ENCODE measurements at regions not wholly inside any gene's neighbourhood (a gene's known extent, or its start where the extent isn't known, plus 50 kb on each side); places are given as distances from the start of the nearest gene placed in this dataset.
"Not testable (repeated sequence)": the region's sequence is repeated elsewhere in the genome, so short reads cannot be mapped to it uniquely, and the experiment has no call there.

DNA sequence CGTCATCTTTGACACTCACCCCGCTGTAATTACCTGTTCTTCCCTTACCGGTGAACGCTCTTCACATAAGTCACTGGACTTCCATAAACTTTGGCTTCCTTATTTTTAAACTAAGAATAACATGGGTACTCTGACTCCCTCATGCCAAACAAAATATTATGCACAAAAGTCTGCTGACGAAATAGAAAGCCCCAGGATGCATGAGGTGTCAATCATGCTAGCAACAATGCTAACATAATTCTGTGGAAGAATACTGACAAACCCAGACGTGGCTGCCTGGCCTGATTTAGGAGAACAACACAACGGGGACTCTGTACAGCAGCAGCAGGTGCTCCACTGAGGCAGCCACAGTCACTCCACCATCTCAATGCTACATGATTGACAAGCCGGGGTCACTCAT is 137.5 kb downstream of the CCDC71L start:
- no peak for DNase-seq (ENCODE audit: low read depth)

DNA sequence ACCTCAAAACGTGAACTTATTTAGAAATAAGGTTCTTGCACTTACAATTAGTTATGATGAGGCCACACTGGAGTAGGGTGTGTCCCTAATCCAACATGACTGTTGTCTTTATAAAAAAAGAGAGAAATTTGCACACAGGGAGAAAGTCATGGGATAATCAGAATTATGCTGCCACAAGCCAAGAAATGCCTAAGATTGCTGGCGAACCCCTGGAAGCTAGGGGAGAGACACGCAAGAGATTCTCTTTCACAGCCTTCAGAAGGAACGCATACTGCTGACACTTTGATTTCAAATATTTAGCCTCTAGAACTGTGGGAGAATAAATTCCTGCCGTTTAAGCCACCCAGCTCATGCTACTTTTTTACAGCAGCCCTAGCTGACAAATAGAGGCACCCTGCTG is 138.3 kb downstream of the CCDC71L start:
- no peak for DNase-seq (ENCODE audit: low read depth)

DNA sequence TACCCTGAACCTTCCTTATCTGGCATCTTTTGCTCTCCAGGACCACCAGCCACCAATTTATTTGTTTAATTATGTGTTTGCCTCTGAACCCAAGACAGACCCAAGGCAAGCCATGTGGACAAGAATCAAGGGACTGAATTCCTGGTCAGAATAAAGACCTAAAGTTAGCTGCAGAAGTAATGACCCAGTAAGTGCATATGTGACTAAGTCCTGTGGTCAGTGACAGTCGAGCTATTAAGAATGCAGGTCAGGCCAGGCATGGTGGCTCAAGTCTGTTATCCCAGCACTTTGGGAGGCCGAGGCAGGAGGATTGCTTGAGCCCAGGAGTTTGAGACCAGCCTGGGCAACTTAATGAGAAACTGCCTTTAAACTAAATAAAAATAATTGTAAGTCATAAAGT is 139.4 kb downstream of the CCDC71L start:
- peak; percentile 42 for DNase-seq (ENCODE audit: low read depth)

DNA sequence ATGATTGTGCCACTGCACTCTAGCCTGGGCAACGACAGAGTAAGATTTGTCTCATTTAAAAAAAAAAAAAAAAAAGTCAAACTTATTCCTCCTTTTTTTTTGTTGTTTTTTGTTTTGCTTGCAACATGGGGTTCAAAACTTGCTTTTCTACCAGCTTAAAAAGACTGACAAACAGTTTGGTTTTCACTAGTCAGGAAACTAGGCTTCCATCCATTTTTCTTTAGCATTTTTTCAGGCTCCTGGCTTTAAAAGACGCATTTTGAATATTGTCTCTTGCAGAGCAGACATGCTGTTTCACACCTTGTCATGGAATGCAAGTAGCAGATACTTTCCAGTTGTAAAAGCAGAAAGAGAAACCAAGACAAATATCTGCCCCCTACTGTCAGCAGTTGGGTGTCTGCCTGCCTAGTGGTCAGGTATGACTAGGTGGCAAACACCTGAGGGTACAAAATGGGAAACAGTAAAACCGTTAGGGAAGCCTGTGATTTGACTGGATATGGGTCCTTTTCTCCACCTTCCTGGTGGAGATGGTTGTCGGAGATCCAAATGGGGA is 139.9 kb downstream of the CCDC71L start:
- no peak for DNase-seq (ENCODE audit: low read depth)

DNA sequence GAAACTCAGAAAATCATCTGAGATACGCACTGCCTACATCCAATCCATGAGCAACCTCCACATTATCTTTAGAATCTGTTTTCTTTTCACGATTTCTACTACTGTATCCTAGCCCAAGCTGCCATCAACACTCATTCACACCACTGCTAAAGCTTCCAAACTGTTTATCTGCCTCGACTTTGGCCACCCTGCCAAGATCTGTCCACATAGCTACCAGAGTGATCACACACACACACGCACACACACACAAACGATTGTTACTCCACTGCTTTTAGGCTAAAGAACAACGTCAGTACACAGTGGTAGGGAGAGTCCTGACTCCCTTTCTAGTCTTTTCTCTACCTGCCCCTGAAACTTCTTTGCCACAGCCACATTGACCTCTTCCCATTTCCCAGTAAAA is 142.0 kb downstream of the CCDC71L start:
- DNase-seq (ENCODE audit: low read depth) = no peak

DNA sequence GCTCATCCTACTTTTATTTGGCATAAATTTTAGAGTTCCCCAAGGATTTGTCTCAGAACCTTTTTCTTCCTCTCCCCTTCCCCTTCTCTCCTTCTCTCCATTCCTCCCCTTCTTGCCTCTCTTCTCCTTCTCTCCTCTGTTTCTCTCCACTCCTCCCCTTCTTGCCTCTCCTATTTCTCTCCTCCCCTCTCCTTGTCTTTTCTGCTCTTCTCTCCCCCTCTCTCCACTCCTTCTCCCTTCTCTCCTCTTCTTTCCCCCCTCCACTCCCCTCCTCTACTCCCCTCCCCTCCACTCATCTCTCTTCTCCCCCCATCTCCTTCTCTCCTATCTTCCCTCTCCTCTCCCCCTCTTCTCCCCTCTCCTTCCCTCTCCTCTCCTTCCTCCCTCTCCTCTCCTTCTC is 142.7 kb downstream of the CCDC71L start:
- no peak for DNase-seq (ENCODE audit: low read depth)

DNA sequence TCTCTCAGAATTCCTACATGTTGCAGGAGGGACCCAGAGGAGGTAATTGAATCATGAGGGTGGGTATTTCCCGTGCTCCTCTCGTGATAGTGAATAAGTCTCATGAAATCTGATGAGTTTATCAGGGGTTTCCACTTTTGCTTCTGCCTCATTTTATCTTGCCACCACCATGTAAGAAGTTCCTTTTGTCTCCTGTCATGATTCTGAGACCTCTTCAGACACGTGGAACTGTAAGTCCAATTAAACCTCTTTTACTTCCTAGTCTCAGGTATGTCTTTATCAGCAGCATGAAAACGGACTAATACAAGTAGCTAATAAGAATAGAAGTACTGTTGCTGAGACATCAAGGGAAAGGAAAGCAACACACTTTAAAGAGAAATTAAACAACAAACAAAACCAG is 143.4 kb downstream of the CCDC71L start:
- DNase-seq (ENCODE audit: low read depth) = no peak

DNA sequence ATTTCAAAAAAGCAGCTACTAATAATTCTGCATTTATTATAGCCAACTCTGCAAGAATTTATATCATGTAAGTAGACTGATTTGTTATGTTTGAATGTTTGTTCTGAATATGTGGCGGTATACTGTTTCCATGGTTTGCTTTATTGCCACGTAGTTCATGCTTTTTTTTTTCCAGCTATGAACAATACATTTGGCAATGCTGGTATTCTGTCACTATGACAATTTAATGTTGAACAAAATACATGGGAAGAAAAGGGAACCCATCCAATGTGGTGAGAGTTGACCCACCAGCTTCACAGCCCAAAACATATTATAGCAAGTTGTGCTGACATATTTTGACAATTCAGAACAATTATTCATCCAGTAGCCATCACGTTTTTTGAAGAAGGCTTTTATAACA is 145.6 kb downstream of the CCDC71L start:
- DNase-seq (ENCODE audit: low read depth) = no peak

DNA sequence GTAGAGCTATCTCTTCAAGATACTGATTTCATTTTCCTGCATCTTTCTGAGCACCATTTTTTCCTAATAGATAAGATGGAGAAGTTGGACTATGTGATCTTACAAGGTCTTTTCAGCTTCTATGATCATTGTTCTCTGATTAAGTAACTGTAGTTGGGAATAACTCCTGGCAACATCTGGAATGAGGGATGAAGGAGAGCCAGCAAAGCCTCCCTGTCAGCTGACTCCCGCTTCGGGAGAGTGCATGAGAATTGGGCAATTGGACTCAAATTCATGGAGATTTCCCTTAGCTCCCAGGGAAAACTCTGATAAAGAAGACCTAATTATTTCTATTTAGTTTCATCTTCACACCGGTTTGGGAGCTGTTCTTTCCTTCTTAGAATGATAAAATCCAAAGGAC is 146.1 kb downstream of the CCDC71L start:
- DNase-seq (ENCODE audit: low read depth) = no peak

DNA sequence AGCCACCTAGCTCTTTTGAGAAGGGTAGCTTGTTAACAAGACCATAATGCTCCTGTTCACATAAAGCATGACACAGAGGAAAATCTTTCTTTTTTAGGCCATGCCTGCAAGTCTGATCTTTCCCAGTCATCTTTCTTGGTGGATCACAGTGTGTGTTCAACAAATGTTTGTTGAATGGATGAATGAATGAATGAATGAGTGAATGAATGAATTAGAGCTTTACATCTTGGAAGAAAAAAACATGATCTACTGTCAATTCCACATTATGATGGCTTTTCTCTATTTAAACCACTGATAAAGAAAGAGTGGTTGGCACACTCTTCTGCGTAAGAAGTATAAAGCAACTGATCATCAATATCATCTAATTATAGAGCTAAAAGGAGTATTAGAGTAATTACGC is 148.7 kb downstream of the CCDC71L start:
- no peak for DNase-seq (ENCODE audit: low read depth)

DNA sequence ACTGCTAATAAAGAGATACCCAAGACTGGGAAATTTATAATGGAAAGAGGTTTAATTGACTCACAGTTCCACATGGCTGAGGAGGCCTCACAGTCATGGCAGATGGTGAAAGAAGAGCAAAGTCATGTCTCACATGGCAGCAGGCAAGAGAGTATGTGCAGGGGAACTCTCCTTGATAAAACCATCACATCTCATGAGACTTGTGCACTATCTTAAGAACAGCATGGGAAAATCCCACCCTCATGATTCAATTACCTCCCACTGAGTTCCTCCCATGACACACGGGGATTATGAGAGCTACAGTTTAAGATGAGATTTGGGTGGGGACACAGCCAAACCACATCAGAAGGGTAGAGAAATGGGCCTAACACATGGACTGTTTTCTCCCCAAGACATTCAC is 156.3 kb downstream of the CCDC71L start:
- DNase-seq (ENCODE audit: low read depth) = no peak

DNA sequence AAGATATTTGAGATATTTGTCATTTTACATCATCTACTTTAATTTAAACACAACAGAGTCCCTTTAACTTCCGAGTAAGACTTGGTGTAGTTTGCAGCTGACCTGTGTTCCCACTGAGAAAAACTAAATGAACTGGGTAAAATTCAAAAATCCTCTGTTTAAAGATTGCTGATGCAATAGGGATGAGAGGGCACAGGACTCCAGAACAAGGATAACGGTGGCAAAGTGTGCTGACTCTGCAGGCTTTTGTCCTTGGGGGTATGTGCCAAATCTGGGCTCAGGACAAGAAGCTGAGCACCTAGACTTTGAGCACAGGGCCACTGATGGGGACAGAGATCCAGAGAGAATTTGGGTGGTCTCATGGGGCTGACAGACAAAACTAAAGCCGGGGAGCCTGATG is 156.8 kb downstream of the CCDC71L start:
- DNase-seq (ENCODE audit: low read depth) = no peak

DNA sequence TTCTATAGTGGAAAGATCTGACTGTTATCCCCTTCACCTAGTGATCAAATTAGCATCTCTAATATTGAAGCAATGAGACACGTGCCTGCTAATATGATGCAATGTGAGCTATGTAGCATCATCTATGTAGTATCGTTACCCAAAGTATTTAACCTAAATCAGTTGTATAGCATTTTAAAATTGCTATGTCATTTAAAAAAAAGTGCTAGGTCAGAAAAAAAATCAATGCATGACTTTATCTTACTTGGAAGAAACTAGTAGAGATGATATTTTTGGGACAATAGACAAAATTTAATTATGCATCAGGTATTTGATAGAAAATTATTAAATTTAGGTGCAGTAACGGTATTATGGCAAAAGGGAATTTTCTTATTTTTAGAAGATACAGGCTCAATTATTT is 157.3 kb downstream of the CCDC71L start:
- DNase-seq (ENCODE audit: low read depth) = no peak

DNA sequence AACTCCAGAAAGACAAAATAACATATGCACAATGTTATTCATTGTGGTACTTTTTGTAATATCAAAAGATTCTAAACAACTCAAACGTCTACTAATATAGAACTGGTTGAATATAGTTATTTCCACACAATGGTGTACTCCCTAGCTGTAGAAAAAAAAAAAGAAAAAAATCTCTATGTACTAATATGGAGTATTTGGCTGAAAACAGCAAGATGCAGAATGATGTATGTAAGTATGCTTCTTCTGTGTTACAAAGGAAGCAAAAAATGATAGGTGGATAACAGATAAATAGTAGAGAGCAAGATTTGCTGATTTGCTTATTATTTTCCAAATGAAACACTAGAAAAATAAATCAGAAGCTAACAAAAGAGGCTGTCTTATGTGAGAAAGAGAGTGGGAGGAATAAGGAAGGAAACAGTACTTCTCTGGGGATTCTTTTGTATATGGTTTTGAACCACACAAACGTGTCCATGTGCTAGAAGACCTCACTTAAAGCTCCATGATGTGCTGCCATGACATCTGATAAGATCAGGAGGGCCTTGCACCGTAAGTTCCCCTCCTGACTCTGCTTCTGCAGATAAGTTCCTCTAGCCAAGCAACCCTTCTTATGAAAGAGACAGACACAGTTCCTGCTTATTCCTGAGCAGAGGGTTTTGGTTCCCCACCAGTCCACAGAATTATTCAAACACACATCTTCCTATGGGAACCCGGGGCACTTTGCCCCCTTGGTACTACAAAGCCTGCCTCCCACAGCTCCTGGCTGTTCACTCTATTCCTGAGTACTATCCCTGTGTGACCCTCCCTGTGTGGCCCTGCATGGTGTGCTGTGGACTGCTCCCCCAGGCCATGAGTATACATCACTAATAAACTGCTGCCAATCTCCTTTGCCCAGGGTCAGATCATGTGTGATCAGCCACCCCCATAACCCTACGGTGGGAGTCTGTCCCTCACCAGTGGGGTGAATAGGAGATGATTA is 159.1 kb downstream of the CCDC71L start:
- no peak for DNase-seq (ENCODE audit: low read depth)

DNA sequence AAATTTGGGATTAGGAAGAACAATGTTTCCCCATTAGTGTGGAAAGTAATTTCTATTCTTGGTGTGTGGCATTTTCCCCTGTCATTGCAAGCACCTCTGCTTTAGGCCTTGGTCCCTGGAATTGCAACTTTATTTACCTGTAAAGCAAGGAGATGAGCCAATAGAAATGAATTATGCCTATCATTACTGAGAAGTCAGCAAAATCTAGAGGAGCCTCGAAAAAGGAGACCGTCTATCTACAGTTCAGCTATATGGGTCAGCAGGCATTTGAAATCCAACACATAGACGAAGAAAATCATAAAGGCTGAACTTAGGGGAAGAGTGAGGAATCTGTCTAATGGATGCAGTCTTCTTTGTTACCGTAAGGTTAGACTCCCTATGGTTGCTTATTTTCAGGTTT is 161.1 kb downstream of the CCDC71L start:
- no peak for DNase-seq (ENCODE audit: low read depth)

DNA sequence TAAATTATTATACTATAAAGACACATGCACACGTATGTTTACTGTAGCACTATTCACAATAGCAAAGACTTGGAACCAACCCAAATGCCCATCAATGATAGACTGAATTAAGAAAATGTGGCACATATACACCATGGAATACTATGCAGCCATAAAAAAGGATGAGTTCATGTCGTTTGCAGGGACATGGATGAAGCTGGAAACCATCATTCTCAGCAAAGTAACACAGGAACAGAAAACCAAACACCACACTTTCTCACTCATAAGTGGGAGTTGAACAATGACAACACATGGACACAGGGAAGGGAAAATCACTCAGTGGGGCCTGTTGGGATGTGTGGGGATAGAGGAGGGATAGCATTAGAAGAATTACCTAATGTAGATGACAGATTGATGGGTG is 163.0 kb downstream of the CCDC71L start:
- DNase-seq (ENCODE audit: low read depth) = not testable (repeated sequence)

DNA sequence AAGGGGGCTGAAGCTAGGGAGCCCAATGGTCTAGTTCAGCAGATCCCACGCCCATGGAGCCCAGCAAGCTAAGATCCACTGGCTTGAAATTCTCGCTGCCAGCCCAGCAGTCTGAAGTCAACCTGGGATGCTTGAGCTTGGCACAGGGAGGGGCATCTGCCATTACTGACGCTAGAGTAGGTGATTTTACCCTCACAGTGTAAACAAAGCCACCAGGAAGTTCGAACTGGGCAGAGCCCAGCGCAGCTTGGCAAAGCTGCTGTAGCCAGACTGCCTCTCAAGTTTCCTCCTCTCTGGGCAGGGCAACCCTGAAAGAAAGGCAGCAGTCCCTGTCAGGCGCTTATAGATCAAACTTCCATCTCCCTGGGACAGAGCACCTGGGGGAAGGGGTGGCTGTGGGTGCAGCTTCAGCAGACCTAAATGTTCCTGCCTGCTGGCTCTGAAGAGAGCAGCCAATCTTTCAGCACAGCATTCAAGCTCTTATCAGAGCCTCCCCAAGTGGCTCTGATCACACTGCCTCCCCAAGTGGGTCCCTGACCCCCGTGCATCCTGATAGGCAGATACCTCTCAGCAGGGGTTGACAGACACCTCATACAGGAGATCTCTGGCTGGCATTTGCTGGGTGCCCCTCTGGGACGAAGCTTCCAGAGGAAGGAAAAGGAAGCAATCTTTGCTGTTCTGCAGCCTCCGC is 167.8 kb downstream of the CCDC71L start:
- DNase-seq (ENCODE audit: low read depth) = no peak

DNA sequence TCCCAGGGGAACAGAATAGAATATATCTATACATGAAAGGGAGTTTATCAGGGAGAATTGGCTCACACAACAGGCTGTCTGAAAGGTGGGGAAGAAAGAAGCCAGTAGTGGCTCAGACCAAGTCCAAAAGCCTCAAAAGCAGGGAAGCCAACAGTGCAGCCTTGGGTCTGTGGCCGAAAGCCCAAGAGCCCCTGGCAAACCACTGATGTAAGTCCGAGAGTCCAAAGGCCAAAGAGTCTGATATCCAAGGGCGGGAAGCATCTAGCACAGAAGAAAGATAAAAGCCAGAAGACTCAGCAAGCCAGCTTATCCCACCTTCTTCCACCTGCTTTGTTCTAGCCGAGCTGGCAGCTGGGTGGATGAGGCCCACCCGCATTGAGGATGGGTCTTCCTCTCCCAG is 172.5 kb downstream of the CCDC71L start:
- DNase-seq (ENCODE audit: low read depth) = no peak

DNA sequence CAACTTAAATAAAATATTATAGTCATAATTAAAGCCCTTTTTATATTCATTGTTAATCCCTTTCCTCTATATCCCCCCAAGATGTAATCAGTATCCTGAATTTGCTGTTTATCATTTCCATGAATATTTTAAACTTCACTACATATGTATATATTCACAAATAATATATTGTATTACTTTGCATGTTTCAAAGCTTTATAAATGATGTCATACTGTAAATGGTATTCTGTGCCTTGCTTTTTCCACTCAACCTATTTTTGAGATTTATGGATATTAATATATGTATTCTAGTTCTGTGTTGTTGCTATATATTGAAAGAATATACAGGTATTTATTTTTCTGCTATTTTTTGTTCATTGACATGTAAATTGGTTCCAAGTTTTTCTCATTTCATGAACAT is 173.1 kb downstream of the CCDC71L start:
- no peak for DNase-seq (ENCODE audit: low read depth)

DNA sequence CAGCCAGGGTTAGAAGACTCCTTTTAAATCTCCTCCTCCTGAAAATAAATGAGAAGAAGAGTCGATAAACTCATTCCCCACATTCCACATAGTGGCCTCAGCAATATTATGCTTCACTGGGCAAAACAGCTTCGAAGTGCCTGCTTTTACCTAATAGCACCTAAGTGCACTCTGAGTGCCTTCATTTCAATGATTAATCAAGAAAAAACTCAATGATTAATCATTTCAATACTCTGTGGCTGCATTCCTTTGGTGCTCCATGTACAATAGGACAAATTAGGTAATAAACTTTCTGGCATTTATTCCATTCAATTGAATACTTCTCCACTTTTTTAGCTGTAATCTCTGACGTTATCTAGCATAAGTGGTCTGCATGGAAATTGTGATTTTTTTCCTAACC is 174.6 kb downstream of the CCDC71L start:
- peak; percentile 92 for DNase-seq (ENCODE audit: low read depth)

DNA sequence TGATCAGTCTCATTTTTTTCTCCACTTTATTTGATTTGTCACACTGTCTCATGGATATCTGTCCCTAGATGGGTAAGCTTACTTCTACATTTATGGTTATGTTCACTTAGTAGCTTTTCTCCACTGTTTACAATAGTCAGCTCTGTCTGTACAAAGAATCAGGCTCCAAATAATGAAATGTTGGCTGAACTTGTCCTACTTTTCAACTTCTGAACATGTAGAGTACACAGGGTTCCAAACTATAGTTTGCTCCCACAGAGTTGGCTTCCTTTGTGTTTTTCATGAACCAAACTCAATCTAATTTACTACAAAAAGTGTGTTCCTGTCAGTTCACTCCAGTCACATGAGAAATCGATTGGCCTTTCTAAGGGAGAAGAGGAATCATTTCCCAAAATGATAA is 175.0 kb downstream of the CCDC71L start:
- DNase-seq (ENCODE audit: low read depth) = no peak

DNA sequence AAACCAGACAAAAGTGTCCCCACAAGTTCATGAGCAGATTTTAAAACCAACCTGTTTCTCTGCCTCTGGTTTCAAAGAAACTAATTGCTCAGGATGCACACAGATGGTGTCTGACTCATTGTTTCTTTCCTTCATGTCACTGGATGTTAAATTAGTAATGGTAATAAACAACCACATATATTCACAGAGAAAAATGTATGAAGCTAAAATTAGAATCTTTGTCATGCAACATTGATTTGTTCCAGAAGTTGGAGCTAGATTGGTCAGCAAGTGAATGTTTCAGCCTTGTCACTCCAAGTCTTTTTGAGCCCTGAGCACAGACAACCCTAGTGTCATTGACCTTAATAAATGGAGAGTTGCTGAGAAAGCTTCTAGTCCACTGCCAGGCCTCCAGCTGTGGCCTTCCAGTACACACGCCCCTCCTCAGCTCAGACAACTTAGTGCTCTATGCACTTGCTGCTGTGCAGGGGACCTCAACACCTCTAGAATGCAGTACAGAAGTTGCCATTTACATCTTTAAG is 175.9 kb downstream of the CCDC71L start:
- DNase-seq (ENCODE audit: low read depth) = peak; percentile 87

DNA sequence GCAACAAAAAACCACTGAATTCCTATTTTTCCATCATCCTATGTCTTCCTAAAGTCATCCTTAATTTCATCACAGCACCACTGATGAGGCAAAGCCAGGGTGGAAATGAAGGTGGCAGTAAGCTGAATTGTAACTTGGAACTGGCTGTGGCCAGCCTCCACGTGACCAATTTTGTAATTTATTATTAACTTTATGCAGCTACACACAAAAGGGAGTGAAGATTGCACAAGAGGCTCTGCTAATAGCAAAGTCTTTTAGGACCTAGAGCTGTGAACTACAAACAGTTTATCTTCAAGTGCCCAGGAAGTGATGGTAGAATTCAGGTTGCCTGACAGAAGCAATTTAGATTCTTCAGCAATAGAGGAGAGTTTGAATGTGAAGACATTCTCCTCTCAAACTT is 176.4 kb downstream of the CCDC71L start:
- DNase-seq (ENCODE audit: low read depth) = no peak
